ENCODE measurements at regions not wholly inside any gene's neighbourhood (a gene's known extent, or its start where the extent isn't known, plus 50 kb on each side); places are given as distances from the start of the nearest gene placed in this dataset.

DNA sequence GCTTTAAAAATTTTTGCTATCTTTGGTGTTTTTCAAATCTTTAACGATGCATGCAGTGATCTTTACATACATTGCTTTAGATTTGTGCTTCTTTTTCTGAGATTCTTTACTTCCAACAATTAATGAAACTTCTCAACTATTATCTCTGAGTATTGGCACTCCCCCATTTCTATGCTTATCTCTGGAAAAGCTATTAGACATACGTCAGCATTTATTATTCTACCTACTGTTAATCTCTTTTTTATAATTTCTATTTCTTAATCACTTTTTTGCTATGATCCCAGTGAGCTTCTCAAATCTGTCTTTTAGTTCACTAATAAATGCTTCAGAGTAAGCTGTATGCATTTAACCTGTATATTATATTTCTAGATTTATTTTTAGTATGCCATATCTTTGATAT is 264.2 kb upstream of the TFAP2D start:
- H3K9me3 ChIP-seq (ENCODE audit: control insufficient read depth, insufficient read depth, low read depth, low read length), result no peaks in the 10 kb centered on the region; the same call in 1 of the 2 replicates
- in situ Hi-C loops (cut with HindIII; ENCODE audit: low pct_unique_long_range_greater_than_20kb, low sequenced_read_pairs) (no loop called here), intact Hi-C loops (cut with micrococcal nuclease; ENCODE audit: unreplicated experiment) (no loop called here)
- H3K27me3 ChIP-seq (ENCODE audit: control insufficient read depth, insufficient read depth, low read length), result no peaks in the 10 kb centered on the region
- no peaks in the 10 kb centered on the region for H3K36me3 ChIP-seq (ENCODE audit: control insufficient read depth, insufficient read depth, low read length)
- H3K27ac ChIP-seq (ENCODE audit: low read length), result no peak overlapping the region
- ChIA-PET CTCF (interaction anchor here (0.7 kb wide), 1 partner anchor 785 kb away, joined by 3 read pairs; no protein-coding TSS in a partner anchor), POLR2A (no interaction called here)
- no peak overlapping the region for H3K4me3 ChIP-seq (ENCODE audit: low read depth in 2 of 2, low read length in 2 of 2)
- TF ChIP-seq, protein P1, sequence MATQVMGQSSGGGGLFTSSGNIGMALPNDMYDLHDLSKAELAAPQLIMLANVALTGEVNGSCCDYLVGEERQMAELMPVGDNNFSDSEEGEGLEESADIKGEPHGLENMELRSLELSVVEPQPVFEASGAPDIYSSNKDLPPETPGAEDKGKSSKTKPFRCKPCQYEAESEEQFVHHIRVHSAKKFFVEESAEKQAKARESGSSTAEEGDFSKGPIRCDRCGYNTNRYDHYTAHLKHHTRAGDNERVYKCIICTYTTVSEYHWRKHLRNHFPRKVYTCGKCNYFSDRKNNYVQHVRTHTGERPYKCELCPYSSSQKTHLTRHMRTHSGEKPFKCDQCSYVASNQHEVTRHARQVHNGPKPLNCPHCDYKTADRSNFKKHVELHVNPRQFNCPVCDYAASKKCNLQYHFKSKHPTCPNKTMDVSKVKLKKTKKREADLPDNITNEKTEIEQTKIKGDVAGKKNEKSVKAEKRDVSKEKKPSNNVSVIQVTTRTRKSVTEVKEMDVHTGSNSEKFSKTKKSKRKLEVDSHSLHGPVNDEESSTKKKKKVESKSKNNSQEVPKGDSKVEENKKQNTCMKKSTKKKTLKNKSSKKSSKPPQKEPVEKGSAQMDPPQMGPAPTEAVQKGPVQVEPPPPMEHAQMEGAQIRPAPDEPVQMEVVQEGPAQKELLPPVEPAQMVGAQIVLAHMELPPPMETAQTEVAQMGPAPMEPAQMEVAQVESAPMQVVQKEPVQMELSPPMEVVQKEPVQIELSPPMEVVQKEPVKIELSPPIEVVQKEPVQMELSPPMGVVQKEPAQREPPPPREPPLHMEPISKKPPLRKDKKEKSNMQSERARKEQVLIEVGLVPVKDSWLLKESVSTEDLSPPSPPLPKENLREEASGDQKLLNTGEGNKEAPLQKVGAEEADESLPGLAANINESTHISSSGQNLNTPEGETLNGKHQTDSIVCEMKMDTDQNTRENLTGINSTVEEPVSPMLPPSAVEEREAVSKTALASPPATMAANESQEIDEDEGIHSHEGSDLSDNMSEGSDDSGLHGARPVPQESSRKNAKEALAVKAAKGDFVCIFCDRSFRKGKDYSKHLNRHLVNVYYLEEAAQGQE (IDR thresholded peaks at IDR 0.05; ENCODE audit: insufficient read depth in 1 of 2, low read depth in 2 of 2, low read length in 1 of 2), result no peak
- TF ChIP-seq SIN3A (IDR thresholded peaks at IDR 0.05; ENCODE audit: borderline replicate concordance, insufficient read depth, low read depth, low read length), result no peak
- no peak for TF ChIP-seq POLR2AphosphoS5 (IDR thresholded peaks at IDR 0.05; ENCODE audit: low read depth, low read length)
- no peak for TF ChIP-seq TCF7L2 (IDR thresholded peaks at IDR 0.05; ENCODE audit: low read depth, low read length)
- TF ChIP-seq, protein P2, sequence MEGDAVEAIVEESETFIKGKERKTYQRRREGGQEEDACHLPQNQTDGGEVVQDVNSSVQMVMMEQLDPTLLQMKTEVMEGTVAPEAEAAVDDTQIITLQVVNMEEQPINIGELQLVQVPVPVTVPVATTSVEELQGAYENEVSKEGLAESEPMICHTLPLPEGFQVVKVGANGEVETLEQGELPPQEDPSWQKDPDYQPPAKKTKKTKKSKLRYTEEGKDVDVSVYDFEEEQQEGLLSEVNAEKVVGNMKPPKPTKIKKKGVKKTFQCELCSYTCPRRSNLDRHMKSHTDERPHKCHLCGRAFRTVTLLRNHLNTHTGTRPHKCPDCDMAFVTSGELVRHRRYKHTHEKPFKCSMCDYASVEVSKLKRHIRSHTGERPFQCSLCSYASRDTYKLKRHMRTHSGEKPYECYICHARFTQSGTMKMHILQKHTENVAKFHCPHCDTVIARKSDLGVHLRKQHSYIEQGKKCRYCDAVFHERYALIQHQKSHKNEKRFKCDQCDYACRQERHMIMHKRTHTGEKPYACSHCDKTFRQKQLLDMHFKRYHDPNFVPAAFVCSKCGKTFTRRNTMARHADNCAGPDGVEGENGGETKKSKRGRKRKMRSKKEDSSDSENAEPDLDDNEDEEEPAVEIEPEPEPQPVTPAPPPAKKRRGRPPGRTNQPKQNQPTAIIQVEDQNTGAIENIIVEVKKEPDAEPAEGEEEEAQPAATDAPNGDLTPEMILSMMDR (IDR thresholded peaks at IDR 0.05), result no peak
- no TSS peak for BruUV-seq (replicated peaks)
- ATAC-seq, result no peak
- H3K4me1 ChIP-seq (ENCODE audit: control insufficient read depth, insufficient read depth, low read length), result no peaks in the 10 kb centered on the region
- no peak for DNase-seq (ENCODE audit: low read depth, low spot score)

DNA sequence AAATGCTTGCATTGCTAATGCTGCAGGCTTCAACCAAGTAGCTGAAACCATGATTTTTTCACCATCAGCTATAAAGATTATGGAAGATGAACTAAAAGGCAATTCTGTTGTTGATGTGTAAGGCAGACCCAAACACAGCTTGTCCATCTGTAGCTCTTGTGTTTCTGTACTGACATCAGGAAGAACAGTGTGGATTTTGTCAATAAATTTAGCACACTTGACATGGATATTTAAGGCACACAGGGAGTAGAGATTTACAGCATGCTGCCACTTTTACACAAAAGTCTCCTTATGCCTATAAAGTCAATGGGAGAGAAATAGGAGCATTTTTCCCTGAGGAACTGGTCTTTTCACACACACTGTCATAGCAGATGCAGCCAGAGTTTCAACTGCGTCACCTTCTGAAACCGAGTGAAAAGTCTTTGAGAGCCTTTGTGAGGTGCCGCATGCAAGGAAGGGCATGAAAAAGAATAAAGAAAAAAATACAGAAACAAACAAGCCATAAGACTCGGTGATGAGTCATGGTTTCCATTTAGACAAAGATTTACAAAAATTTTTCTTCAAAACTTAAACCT is 261.4 kb upstream of the TFAP2D start:
- CTCF ChIA-PET, result no interaction called here
- in situ Hi-C loops (cut with HindIII; ENCODE audit: low pct_unique_long_range_greater_than_20kb, low sequenced_read_pairs), result no loop called here

More for the DNA sequence above, 261.4 kb upstream of the TFAP2D start:
- Histone ChIP-seq H3K4me1 (ENCODE audit: control insufficient read depth, insufficient read depth, low read length) (no peaks in the 10 kb centered on the region), H3K9me3 (ENCODE audit: control insufficient read depth, insufficient read depth, low read depth, low read length) (no peaks in the 10 kb centered on the region; the same call in 1 of the 2 replicates), H3K27ac (ENCODE audit: low read length) (no peak overlapping the region), H3K27me3 (ENCODE audit: control insufficient read depth, insufficient read depth, low read length) (no peaks in the 10 kb centered on the region), H3K36me3 (ENCODE audit: control insufficient read depth, insufficient read depth, low read length) (no peaks in the 10 kb centered on the region), H3K4me3 (ENCODE audit: low read depth in 2 of 2, low read length in 2 of 2) (no peak overlapping the region)
- ATAC-seq, result no peak
- no TSS peak for BruUV-seq (replicated peaks)
- TF ChIP-seq POLR2AphosphoS5 (IDR thresholded peaks at IDR 0.05; ENCODE audit: low read depth, low read length), result no peak
- TF ChIP-seq TCF7L2 (IDR thresholded peaks at IDR 0.05; ENCODE audit: low read depth, low read length), result no peak
- TF ChIP-seq, protein P1 (IDR thresholded peaks at IDR 0.05; ENCODE audit: insufficient read depth in 1 of 2, low read depth in 2 of 2, low read length in 1 of 2), result no peak
- TF ChIP-seq SIN3A (IDR thresholded peaks at IDR 0.05; ENCODE audit: borderline replicate concordance, insufficient read depth, low read depth, low read length), result no peak
- TF ChIP-seq, protein P2 (IDR thresholded peaks at IDR 0.05), result no peak
- POLR2A ChIA-PET, result no interaction called here
- DNase-seq (ENCODE audit: low read depth, low spot score), result no peak
- intact Hi-C loops (cut with micrococcal nuclease; ENCODE audit: unreplicated experiment), result no loop called here
